Astrocyte of the cerebellum (primary cell): ENCODE measurements at regions not wholly inside any gene's neighbourhood (a gene's known extent, or its start where the extent isn't known, plus 50 kb on each side); places are given as distances from the start of the nearest gene placed in this dataset.
"Not testable (repeated sequence)": the region's sequence is repeated elsewhere in the genome, so short reads cannot be mapped to it uniquely, and the experiment has no call there.

ENCODE experiments used
- DNase-seq: peaks from one replicate; pipeline ENCODE4 v3.0.0-alpha.2; 2011; ENCODE audit warnings: low read depth
- H3K4me3 ChIP-seq: 2 replicates; pipeline ENCODE4 v1.5.1; 2011; ENCODE audit warnings: mild to moderate bottlenecking, low read depth, low read length, moderate library complexity
- in situ Hi-C: cut with HindIII; loops from 2 replicates; pipeline ENCODE4 v1.10.0; 2017; ENCODE audit warnings: low sequenced_read_pairs
- TF ChIP-seq, protein P1 (sequence below): IDR thresholded peaks from 2 replicates; pipeline ENCODE4 v1.5.1; 2012; ENCODE audit warnings: low read length, low read depth, moderate library complexity, mild to moderate bottlenecking; ENCODE audit errors: missing control alignments

- TF ChIP-seq, protein P1, sequence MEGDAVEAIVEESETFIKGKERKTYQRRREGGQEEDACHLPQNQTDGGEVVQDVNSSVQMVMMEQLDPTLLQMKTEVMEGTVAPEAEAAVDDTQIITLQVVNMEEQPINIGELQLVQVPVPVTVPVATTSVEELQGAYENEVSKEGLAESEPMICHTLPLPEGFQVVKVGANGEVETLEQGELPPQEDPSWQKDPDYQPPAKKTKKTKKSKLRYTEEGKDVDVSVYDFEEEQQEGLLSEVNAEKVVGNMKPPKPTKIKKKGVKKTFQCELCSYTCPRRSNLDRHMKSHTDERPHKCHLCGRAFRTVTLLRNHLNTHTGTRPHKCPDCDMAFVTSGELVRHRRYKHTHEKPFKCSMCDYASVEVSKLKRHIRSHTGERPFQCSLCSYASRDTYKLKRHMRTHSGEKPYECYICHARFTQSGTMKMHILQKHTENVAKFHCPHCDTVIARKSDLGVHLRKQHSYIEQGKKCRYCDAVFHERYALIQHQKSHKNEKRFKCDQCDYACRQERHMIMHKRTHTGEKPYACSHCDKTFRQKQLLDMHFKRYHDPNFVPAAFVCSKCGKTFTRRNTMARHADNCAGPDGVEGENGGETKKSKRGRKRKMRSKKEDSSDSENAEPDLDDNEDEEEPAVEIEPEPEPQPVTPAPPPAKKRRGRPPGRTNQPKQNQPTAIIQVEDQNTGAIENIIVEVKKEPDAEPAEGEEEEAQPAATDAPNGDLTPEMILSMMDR = peak; percentile 94
- in situ Hi-C loops = no loop called here
- peak overlapping the region; percentile 43 for H3K4me3 ChIP-seq
- DNase-seq = peak; percentile 44
Observed at GRCh38 chr18:961644-962355, 57.1 kb downstream of the ADCYAP1 start.

DNA sequence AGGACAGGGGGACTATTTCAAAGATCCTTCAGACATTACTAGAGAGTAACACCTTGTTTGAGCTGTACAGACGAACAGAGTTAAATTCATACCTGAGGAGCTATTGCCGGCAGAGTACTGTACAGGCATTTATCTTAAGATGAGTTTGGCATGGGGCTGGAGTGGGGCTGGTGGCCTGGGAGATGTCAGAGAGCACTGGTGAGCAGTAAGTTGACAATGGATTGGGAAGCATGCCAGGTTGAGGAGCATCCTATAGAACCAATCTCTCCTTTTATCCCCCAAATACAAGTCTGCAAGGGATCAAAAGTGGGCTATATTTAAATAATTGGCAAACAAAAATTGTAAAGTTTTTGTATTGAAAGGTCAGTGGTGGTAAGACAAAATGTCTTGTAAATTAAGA, 58.6 kb downstream of the ADCYAP1 start:
- no peak overlapping the region for H3K4me3 ChIP-seq
- in situ Hi-C loops = no loop called here
- TF ChIP-seq, protein P1 = no peak
- DNase-seq = no peak

GRCh38 chr18:965921-966758, 61.5 kb downstream of the ADCYAP1 start:
- no peak for DNase-seq
- in situ Hi-C loops = no loop called here
- TF ChIP-seq, protein P1 = no peak
- H3K4me3 ChIP-seq = no peak overlapping the region

DNA sequence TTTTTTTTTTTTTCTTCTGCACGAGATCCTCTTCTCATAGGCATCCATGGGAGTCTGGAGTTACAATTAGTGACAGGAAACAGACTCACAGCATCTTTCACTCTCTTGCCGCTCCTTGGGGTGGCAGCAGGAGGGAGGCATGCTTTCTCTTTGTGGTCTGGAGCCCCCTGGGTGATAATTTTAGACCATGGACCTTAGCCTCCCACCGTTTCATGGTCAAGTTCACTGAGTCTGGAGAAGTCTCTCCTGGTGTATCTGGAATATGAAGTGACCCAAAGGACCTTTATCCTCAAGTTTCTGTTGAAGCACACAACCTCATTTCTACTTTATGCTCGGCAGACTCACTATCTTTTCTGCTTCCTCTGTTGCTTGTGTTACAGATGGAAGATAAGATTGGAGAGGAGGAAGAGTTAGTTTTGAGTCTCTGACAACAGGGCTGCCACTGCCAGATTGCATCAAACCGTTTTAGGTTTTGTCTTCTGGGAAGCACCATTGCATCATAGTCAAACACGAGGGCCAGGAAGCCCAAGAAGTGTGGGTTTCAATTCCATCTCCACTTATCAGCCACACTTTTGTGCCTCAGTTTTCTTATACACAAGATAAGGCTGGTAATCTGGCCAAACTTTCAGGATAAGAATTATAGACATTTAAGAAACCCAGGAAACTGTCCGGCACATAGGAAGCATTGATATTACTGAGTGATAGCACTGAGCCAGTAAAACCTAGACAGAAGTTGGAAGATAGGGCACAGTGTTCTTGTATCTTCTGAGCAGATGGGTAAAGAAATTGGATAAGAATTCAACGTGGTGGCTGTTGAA, 62.3 kb downstream of the ADCYAP1 start:
- no peak for DNase-seq
- in situ Hi-C loops = no loop called here
- H3K4me3 ChIP-seq = no peak overlapping the region
- TF ChIP-seq, protein P1 = no peak

- in situ Hi-C loops, DNase-seq, H3K4me3 ChIP-seq: not testable (repeated sequence)
Observed at GRCh38 chr18:968910-969309, 64.2 kb downstream of the ADCYAP1 start.

GRCh38 chr18:969311-969710, 64.6 kb downstream of the ADCYAP1 start:
- in situ Hi-C loops, DNase-seq, H3K4me3 ChIP-seq: not testable (repeated sequence)

DNA sequence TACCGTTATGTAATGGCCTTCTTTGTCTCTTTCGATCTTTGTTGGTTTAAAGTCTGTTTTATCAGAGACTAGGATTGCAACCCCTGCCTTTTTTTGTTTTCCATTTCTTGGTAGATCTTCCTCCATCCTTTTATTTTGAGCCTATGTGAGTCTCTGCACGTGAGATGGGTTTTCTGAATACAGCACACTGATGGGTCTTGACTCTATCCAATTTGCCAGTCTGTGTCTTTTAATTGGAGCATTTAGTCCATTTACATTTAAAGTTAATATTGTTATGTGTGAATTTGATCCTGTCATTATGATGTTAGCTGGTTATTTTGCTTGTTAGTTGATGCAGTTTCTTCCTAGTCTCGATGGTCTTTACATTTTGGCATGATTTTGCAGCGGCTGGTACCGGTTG, 69.9 kb downstream of the ADCYAP1 start:
- H3K4me3 ChIP-seq, DNase-seq, in situ Hi-C loops: not testable (repeated sequence)

DNA sequence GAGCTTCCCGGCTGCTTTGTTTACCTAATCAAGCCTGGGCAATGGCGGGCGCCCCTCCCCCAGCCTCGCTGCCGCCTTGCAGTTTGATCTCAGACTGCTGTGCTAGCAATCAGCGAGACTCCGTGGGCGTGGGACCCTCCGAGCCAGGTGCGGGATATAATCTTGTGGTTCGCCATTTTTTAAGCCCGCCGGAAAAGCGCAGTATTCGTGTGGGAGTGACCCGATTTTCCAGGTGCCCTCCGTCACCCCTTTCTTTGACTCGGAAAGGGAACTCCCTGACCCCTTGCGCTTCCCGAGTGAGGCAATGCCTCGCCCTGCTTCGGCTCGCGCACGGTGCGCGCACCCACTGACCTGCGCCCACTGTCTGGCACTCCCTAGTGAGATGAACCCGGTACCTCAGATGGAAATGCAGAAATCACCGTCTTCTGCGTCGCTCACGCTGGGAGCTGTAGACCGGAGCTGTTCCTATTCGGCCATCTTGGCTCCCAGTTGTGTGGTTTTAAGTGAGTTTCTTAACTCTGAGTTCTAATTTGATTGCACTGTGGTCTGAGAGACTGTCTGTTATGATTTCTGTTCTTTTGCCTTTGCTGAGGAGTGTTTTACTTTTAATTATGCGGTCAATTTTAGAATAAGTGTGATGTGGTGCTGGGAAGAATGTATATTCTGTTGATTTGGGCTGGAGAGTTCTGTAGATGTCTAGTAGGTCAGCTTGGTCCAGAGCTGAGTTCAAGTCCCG, 71.9 kb downstream of the ADCYAP1 start:
- H3K4me3 ChIP-seq, DNase-seq, in situ Hi-C loops: not testable (repeated sequence)

DNA sequence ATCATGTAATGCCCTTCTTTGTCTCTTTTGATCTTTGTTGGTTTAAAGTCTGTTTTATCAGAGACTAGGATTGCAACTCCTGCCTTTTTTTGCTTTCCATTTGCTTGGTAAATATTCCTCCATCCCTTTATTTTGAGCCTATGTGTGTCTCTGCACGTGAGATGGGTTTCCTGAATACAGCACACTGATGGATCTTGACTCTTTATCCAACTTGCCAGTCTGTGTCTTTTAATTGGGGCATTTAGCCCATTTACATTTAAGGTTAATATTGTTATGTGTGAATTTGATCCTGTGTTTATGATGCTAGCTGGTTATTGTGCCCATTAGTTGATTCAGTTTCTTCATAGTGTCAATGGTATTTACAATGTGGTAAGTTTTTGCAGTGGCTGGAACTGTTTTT, 72.7 kb downstream of the ADCYAP1 start:
- H3K4me3 ChIP-seq, DNase-seq, in situ Hi-C loops: not testable (repeated sequence)

- in situ Hi-C loops, DNase-seq, H3K4me3 ChIP-seq: not testable (repeated sequence)
Observed at GRCh38 chr18:977732-978131, 73.1 kb downstream of the ADCYAP1 start.
